ENCODE measurements at regions not wholly inside any gene's neighbourhood (a gene's known extent, or its start where the extent isn't known, plus 50 kb on each side); places are given as distances from the start of the nearest gene placed in this dataset.

DNA sequence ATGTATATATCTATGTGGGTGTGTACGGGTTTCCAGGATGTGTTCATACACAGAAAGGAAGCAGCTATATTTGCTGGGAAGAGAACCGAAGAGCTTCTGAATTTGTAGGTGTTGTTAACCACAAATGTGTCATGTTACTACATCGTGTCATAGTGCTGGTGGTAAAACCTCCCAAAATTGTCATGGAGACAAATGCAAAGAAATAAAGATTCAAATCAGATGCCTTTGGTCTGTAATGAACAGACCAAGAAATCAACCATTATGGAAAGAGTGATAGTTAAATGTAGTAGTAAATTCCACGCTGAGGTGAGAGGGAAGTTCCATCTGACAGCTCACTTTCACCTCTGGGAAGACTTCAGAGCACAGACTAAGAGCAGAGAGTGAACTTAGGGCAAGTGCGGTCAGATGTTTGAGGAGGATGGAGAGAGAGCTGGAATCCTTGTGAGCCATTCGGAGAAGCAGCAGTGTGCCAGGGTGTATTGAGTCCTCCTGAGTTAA lies 487.5 kb downstream of the TMEM121 start:
- TF ChIP-seq YY1 (IDR thresholded peaks at IDR 0.05; ENCODE audit: insufficient read depth, insufficient read length) (no peak), ZNF274 (IDR thresholded peaks at IDR 0.05; ENCODE audit: low read depth, low read length) (no peak)

Measured in NT2/D1 (cell line).